Right lobe of liver (tissue), 6 donors: ENCODE measurements at regions not wholly inside any gene's neighbourhood (a gene's known extent, or its start where the extent isn't known, plus 50 kb on each side); places are given as distances from the start of the nearest gene placed in this dataset.
"Not testable (repeated sequence)": the region's sequence is repeated elsewhere in the genome, so short reads cannot be mapped to it uniquely, and the experiment has no call there.

Experiments used
- ATAC-seq, 4 donors: fragments of 200-7000 bp; cut with Tn5 transposase; one replicate each; pipeline ENCODE4 v1.9.1; 2020; ENCODE audit warnings: mild to moderate bottlenecking in 4 of 4, moderate library complexity in 4 of 4
- DNase-seq, 3 donors: peaks; one replicate each; pipeline ENCODE4 v3.0.0-alpha.2; 2020
- H3K27ac ChIP-seq, 3 donors: fragments of 200-600 bp; one replicate each; pipeline ENCODE4 v1.8.0; 2022
- H3K27me3 ChIP-seq, 2 donors: fragments of 200-600 bp; one replicate each; pipeline ENCODE4 v1.8.0; 2022
- H3K36me3 ChIP-seq, 4 donors: fragments of 200-600 bp; sonication (generic) in 1 of 4; one replicate each; pipeline versions ENCODE4 v1.5.1 to v1.8.0; 2017 to 2022; ENCODE audit warnings: control low read depth in 1 of 4
- H3K4me1 ChIP-seq, 4 donors: fragments of 200-600 bp; sonication (generic) in 1 of 4; one replicate each; pipeline versions ENCODE4 v1.5.1 to v1.8.0; 2017 to 2022; ENCODE audit warnings: control low read depth in 1 of 4
- H3K4me3 ChIP-seq, 3 donors: fragments of 200-600 bp; one replicate each; pipeline ENCODE4 v1.8.0; 2022
- H3K9me3 ChIP-seq, 4 donors: fragments of 200-600 bp; sonication (generic) in 1 of 4; one replicate each; pipeline versions ENCODE4 v1.5.1 to v1.8.0; 2017 to 2022; ENCODE audit warnings: control low read depth in 1 of 4
- CTCF ChIP-seq, 4 donors: fragments of 200-600 bp in 3 of 4; fragments of 450-650 bp in 1 of 4; IDR thresholded peaks; one replicate each; pipeline versions ENCODE4 v1.5.1 to v1.8.0; 2016 to 2022; ENCODE audit warnings: antibody characterized with exemption in 4 of 4, mild to moderate bottlenecking in 2 of 4
- POLR2A ChIP-seq: fragments of 450-650 bp; IDR thresholded peaks from one replicate; pipeline ENCODE4 v1.6.1; 2017; ENCODE audit warnings: antibody characterized with exemption, mild to moderate bottlenecking
- WGBS: methylation state at CpG from one replicate; pipeline ENCODE4 v1.1.6; 2018; ENCODE audit warnings: low coverage, low lambda C conversion rate; ENCODE audit not compliant: insufficient coverage; ENCODE audit errors: missing lambda C conversion rate; 5-methylcytosine and 5-hydroxymethylcytosine counted together
- intact Hi-C, 2 donors: fragments of 100-400 bp; cut with DNase I; formaldehyde crosslinking; loops; one replicate each; pipeline versions ENCODE4 v1.11.2 to v1.14.1; 2022
- donor health status: DM: no; HTN: yes; CAD: no.
- donor health status: DM: no; HTN: no; CAD: no.
- donor health status: DM: no; HTN: no; CAD: no.
- donor health status: DM: no; HTN: yes; CAD: no.
- donor health status: DM: no; HTN: yes; CAD: no.

GRCh38 chr6:19219931-19220330 lies 617.2 kb upstream of the ID4 start:
- no peaks in the 10 kb centered on the region for H3K27me3 ChIP-seq
- H3K4me3 ChIP-seq = no peak overlapping the region
- ATAC-seq = no peak
- no peaks in the 10 kb centered on the region for H3K36me3 ChIP-seq
- H3K27ac ChIP-seq = no peak overlapping the region
- whole genome bisulfite sequencing = 19% methylated on average over 1 of the region's 1 CpG
- H3K4me1 ChIP-seq = no peaks in the 10 kb centered on the region
- intact Hi-C loops = no loop called here
- TF ChIP-seq CTCF (IDR thresholded peaks at IDR 0.05) (no peak), POLR2A (no peak)
- no peaks in the 10 kb centered on the region for H3K9me3 ChIP-seq
- DNase-seq = no peak

GRCh38 chr6:19231878-19232561 lies 605.1 kb upstream of the ID4 start:
- WGBS = 28% methylated on average over 5 of the region's 5 CpGs
- TF ChIP-seq CTCF (IDR thresholded peaks at IDR 0.05) (no peak), POLR2A (no peak)
- ATAC-seq (no peak), DNase-seq (no peak)
- no peaks in the 10 kb centered on the region for H3K9me3 ChIP-seq
- H3K36me3 ChIP-seq = no peaks in the 10 kb centered on the region
- no peak overlapping the region for H3K4me3 ChIP-seq
- no peaks in the 10 kb centered on the region for H3K27me3 ChIP-seq
- H3K27ac ChIP-seq = no peak overlapping the region
- intact Hi-C loops = no loop called here
- no peaks in the 10 kb centered on the region for H3K4me1 ChIP-seq

GRCh38 chr6:19245656-19246055 lies 591.5 kb upstream of the ID4 start:
- intact Hi-C loops = no loop called here
- H3K4me3 ChIP-seq = no peak overlapping the region
- H3K9me3 ChIP-seq = peaks cover 0 to 3% (median 0%) of the 10 kb centered on the region in 4 donors
- no peaks in the 10 kb centered on the region for H3K4me1 ChIP-seq
- H3K27ac ChIP-seq = no peak overlapping the region
- no peaks in the 10 kb centered on the region for H3K36me3 ChIP-seq
- no peak for TF ChIP-seq CTCF (IDR thresholded peaks at IDR 0.05)
- no peak for TF ChIP-seq POLR2A
- WGBS = 53% methylated on average over 1 of the region's 1 CpG
- H3K27me3 ChIP-seq = no peaks in the 10 kb centered on the region
- ATAC-seq = no peak
- no peak for DNase-seq

- H3K9me3 ChIP-seq, DNase-seq, H3K27ac ChIP-seq, ATAC-seq, H3K36me3 ChIP-seq, intact Hi-C loops, H3K4me1 ChIP-seq, H3K4me3 ChIP-seq, H3K27me3 ChIP-seq: not testable (repeated sequence)
- WGBS = 40% methylated on average over 1 of the region's 8 CpGs
Measured at GRCh38 chr6:19247181-19247580, 590.0 kb upstream of the ID4 start.

GRCh38 chr6:19256123-19256522 lies 581.0 kb upstream of the ID4 start:
- H3K27ac ChIP-seq, H3K4me3 ChIP-seq, H3K27me3 ChIP-seq, intact Hi-C loops, H3K4me1 ChIP-seq, DNase-seq, H3K36me3 ChIP-seq, ATAC-seq, H3K9me3 ChIP-seq: not testable (repeated sequence)
- WGBS = 54% methylated on average over 2 of the region's 2 CpGs

- Histone ChIP-seq H3K4me1 (no peaks in the 10 kb centered on the region), H3K9me3 (no peaks in the 10 kb centered on the region), H3K27me3 (no peaks in the 10 kb centered on the region), H3K36me3 (no peaks in the 10 kb centered on the region), H3K27ac (no peak overlapping the region), H3K4me3 (no peak overlapping the region)
- DNase-seq (no peak), ATAC-seq (no peak)
- intact Hi-C loops = no loop called here
- no peak for TF ChIP-seq POLR2A
- no peak for TF ChIP-seq CTCF (IDR thresholded peaks at IDR 0.05)
- 50% methylated on average over 1 of the region's 1 CpG for WGBS
Measured at GRCh38 chr6:19261642-19262041, 575.5 kb upstream of the ID4 start.
